ENCODE measurements at regions not wholly inside any gene's neighbourhood (a gene's known extent, or its start where the extent isn't known, plus 50 kb on each side); places are given as distances from the start of the nearest gene placed in this dataset.

- TF ChIP-seq CTCF (IDR thresholded peaks at IDR 0.05) (no peak), POLR2A (IDR thresholded peaks at IDR 0.05) (no peak)
Measured at GRCh38 chr13:61036715-61037114, 378.9 kb downstream of the PCDH20 start.

Data from breast epithelium (tissue), 3 donors.